ENCODE measurements at regions not wholly inside any gene's neighbourhood (a gene's known extent, or its start where the extent isn't known, plus 50 kb on each side); places are given as distances from the start of the nearest gene placed in this dataset.

DNA sequence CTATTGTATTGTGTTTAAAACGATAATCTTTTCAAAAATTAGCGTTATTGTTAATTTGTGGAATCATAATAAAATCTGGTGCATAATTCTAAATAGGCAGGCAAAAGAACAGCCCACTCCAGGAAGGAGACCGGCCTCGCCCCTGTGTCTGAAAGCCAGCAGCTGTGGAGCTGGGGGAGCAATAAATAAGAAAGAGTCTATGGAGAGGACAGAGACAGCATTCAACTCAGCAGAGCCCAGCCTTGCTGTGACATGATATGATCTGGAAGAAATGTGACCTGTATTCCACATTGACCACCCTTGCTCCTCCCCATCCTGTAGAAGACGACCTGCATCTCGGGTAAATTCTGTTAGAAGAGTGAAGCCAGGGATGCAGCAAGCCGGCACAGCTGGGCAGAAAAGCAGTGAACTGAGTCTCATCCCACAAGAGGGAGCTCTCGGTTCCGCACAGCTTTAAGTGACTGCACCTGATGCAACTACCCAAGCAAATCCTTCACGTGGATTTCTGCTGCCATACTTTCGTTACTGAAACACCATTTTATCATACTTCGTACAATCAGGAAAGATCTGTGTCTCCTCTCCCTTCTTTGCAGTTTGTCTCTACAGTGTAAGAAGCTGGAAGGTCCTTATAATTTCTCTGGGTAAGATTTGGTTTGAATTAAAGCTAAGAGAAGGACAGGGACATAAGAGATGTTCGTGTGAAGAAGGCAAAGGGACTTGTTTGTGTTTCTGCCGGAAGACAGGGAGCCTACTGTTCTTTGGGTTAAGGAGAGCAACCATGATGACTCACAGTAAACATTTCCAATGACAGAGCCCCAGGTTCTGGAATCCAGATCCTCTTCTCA is 427.1 kb downstream of the GPAM start:
- peak; percentile 1 to 16 for DNase-seq

DNA sequence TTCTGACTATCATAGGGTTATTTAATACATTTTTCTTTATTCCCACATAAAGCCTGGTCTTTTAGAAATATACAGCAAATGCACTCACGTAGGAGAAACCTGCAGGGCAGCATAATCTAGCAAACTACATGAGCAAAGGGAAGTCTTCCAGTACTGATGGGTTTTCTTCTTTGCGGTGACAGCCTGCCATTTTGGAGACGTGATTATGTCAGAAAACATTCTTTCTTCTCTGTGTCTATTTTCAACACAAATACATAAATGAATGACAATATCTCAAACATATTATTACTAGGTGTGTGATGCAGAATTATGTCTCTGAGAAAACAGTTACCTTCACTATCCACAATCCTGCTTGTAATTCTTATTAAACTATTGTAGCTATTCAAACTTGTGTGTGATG is 425.0 kb downstream of the GPAM start:
- DNase-seq = no peak

DNA sequence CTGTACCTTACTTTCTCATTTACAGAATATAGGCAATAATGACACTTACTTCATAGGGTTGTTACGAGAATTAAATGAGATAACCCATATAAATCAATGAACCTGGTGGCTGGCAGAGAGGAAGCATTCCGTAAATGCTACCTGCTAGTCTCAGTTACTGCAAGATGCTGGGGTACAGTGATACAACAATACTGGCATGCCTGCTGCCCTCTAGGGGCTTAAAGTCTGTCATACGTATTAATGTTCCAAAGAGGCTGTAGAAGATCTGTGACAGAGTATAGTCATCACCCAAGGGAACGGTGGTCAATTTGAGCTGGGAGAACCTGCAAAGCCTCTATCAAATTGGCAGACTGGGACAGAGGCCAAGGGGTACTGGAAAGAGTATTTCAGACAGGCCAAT is 421.5 kb downstream of the GPAM start:
- DNase-seq = no peak

GRCh38 chr10:111765216-111765615 is 418.3 kb downstream of the GPAM start:
- DNase-seq = no peak

- DNase-seq = no peak
Observed at GRCh38 chr10:111766464-111766863, 417.1 kb downstream of the GPAM start.

- DNase-seq = no peak
Observed at GRCh38 chr10:111767661-111768060, 415.9 kb downstream of the GPAM start.

- DNase-seq = no peak
Observed at GRCh38 chr10:111773950-111774349, 409.6 kb downstream of the GPAM start.

- DNase-seq = no peak
Observed at GRCh38 chr10:111774486-111774885, 409.1 kb downstream of the GPAM start.

DNA sequence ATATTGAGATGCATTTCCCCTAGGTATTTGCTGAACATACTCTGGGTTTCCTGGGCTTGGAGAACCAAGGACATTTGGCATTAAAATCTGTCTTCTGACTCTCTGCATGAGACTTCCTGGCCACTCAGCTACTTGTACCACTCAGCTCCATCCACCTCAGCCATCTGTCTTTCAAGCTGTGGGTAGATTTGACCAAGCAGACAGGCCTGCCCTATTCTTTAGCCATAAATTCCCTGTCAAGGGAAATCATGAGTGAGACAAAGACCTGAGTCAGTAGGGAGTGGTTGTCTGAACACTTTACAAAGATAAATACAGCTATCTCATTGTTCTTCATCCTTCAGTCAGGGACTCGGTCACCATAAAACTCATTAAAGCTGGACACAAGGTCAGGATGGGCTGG is 399.1 kb downstream of the GPAM start:
- no peak for DNase-seq

DNA sequence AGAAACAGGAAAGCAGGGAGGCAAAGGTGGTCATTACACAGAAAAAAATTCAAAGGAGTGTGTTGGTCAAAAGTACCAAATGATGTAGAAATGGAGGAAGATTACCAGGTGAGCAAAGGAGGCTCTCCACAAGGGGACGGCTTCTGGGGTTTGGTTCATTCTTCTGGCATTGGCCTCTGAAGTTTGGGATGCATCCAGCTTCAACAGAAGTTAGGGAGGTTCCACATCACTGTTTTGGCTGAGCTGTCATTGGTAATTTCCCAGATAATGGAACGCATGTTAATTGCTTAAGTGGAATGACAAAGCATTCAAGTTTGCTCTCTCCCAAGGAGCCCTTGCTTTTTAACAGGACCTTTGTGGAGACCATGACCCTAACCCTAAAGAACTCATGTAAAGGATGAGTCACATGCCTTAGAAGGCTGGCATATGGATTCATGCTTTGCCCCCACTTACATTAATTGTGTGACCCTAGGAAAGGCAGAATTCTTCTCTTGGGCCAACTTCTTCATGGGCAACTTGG is 398.6 kb downstream of the GPAM start:
- no peak for DNase-seq

DNA sequence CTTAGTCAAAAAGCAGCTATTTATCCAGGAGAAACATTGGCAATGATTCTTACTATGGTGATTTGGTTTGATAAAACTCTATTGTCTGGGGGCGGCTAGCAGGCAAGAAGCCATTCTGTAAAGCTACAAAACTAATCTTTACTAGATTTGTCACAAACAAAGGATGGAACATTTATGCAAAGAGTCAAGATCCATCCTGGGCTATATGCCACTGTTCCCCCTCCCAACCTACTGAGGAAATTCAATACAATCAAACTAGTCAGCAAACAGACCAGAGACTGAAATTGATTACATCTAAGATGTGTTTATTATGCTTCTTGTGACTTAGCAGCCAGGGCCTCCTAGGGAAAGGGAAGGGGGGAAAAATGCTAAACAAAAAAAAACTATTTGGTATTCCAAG is 397.6 kb downstream of the GPAM start:
- no peak for DNase-seq

DNA sequence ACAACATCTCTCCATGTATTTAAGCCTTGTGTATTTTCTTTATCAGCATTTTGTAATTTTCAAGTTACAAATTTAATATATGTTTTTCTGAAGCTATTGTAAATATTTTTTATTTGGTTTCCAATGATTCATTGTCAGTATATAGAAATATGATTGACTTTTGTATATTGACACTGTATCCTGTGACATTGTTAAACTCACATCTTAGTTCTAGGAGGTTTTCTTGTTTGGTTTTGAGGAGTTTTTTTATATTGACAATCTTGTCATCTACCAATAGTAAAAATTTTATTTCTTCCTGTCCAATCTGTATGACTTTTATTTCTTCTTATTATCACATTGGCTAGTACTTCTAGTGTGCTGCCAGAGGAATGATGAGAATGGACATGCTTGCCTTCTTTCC is 393.7 kb downstream of the GPAM start:
- no peak for DNase-seq

- no peak for DNase-seq
Observed at GRCh38 chr10:111801841-111802240, 381.7 kb downstream of the GPAM start.

GRCh38 chr10:111804781-111805180 is 378.8 kb downstream of the GPAM start:
- DNase-seq = no peak

DNA sequence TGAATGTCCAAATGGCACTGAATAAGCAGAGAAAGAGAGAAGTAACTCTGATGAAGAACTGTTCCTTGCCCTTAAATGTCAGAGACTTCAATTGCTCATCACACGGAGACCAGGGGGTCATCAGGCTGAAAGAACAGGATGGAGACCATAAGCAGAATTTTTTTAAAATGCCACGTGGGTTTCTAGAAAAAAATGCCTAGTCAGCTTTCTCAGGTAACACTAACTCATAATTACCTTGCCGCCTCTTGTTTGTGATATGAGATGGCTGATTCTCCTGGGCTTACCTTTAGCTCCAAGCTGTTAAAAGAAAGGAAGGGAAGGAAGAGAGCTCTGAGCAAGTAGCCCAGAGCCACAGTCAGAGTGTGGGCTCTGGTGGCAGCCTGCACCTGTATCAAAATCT is 372.0 kb downstream of the GPAM start:
- no peak for DNase-seq

- DNase-seq = no peak
Observed at GRCh38 chr10:111820471-111820870, 363.1 kb downstream of the GPAM start.

- DNase-seq = no peak
Observed at GRCh38 chr10:111821871-111822270, 361.7 kb downstream of the GPAM start.

GRCh38 chr10:111822661-111823060 is 360.9 kb downstream of the GPAM start:
- no peak for DNase-seq

- DNase-seq = no peak
Observed at GRCh38 chr10:111824128-111824527, 359.4 kb downstream of the GPAM start.

- DNase-seq = no peak
Observed at GRCh38 chr10:111830359-111830758, 353.2 kb downstream of the GPAM start.

DNA sequence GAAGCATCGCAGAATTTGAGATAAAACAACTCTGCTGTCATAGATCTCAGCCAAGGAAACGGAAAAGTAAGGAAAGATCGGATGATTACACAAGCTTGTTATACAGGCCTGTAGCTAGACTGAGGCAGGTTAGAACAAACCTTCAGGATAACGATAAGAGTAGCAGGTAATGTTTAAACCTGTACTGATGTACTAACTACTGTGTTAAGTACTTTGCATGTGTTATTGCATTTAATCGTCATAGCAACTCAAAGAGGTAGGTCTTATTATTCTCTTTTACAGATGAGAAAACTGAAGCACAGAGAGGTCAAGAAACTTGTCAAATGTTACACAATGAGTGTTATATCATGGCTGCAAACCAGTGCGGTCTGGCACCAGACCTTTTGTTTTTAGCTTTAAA is 352.5 kb downstream of the GPAM start:
- DNase-seq = no peak

DNA sequence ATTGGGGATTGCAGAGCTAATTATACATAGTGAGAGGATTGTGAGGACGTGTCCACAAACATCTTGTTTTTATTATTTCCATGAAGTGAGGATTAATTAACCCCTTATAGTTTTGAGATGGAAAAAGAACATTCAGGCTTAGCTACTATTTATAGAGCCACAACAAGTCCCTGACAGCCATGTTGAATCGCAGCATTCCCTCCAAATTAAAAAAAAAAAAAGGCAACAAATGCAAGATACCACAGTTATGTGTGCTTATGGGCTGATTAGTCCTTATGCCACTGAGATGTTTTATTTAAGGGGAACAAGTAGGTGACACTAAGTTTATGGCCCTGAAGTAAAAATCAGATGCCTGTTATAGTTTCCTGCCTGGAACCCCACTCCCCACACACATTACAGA is 350.3 kb downstream of the GPAM start:
- DNase-seq = no peak

GRCh38 chr10:111835574-111835973 is 348.0 kb downstream of the GPAM start:
- DNase-seq = no peak

GRCh38 chr10:111836064-111836463 is 347.5 kb downstream of the GPAM start:
- DNase-seq = no peak

DNA sequence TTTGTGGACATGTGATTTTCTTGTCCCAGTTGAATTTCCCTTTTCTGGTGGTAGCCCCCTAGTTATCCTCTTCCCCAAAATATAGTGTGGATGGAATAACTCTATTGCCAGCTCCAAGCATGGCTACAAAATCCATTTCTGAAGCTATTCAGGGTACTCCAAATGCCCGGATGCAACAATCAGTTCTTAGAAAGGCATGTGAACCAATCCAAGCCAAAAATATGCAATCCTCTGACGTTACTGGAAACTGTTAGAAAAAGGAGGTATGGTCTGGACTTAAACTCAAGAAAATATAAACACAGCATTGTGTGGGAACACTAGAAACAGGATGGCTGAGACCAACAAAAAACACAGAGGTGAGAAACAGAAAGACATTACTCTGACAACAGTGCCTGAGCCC is 347.0 kb downstream of the GPAM start:
- DNase-seq = no peak
